Keratinocyte (primary cell): ENCODE measurements at regions not wholly inside any gene's neighbourhood (a gene's known extent, or its start where the extent isn't known, plus 50 kb on each side); places are given as distances from the start of the nearest gene placed in this dataset.

Experiments used
- DNase-seq: peaks from one replicate; pipeline ENCODE4 v3.0.0-alpha.2; 2011; ENCODE audit warnings: low read depth, missing footprints, low spot score
- FAIRE-seq: peaks from 2 replicates; lab custom pipeline; 2011; peaks lifted over from hg19 to GRCh38; lab: Jason Lieb, UNC
- H2AFZ ChIP-seq: 2 replicates; pipeline ENCODE4 v1.6.0; 2012; ENCODE audit warnings: low read length, control low read depth, inconsistent platforms; ENCODE audit not compliant: control insufficient read depth
- H3K27ac ChIP-seq: 2 replicates; pipeline ENCODE4 v1.5.1; 2011; ENCODE audit warnings: low read length; ENCODE audit not compliant: control insufficient read depth, insufficient read depth
- H3K27me3 ChIP-seq: 3 replicates; pipeline ENCODE4 v1.6.0; 2011; ENCODE audit warnings: low read length; ENCODE audit not compliant: control insufficient read depth, insufficient read depth; ENCODE audit errors: extremely low read depth
- H3K36me3 ChIP-seq, 2 experiments: 2 replicates in 1 of 2; 3 replicates in 1 of 2; pipeline ENCODE4 v1.5.1; 2011; ENCODE audit warnings: low read length in 2 of 2, mild to moderate bottlenecking in 1 of 2; ENCODE audit not compliant: control insufficient read depth in 2 of 2, insufficient read depth in 2 of 2; ENCODE audit errors: extremely low read depth in 1 of 2
- H3K4me1 ChIP-seq: 3 replicates; pipeline ENCODE4 v1.5.1; 2011; ENCODE audit warnings: low read length; ENCODE audit not compliant: control insufficient read depth, insufficient read depth; ENCODE audit errors: extremely low read depth
- H3K4me2 ChIP-seq: 3 replicates; pipeline ENCODE4 v1.6.0; 2011; ENCODE audit warnings: low read depth, low read length; ENCODE audit not compliant: control insufficient read depth, insufficient read depth; ENCODE audit errors: extremely low read depth
- H3K4me3 ChIP-seq, 3 experiments: fragments of 200-600 bp in 1 of 3; sonication (generic) in 1 of 3; 2 replicates in 2 of 3; 3 replicates in 1 of 3; pipeline ENCODE4 v1.5.1; 2011 to 2016; ENCODE audit warnings: low read length in 3 of 3, mild to moderate bottlenecking in 3 of 3, control low read depth in 2 of 3, inconsistent platforms in 1 of 3, low read depth in 1 of 3, mixed read lengths in 1 of 3, mixed run types in 1 of 3, moderate library complexity in 1 of 3; ENCODE audit not compliant: control insufficient read depth in 2 of 3, insufficient read depth in 2 of 3; ENCODE audit errors: extremely low read depth in 1 of 3
- H3K79me2 ChIP-seq: 2 replicates; pipeline ENCODE4 v1.6.0; 2012; ENCODE audit warnings: low read length; ENCODE audit not compliant: control insufficient read depth, insufficient read depth
- H3K9ac ChIP-seq: 3 replicates; pipeline ENCODE4 v1.6.0; 2011; ENCODE audit warnings: low read length; ENCODE audit not compliant: control insufficient read depth, insufficient read depth; ENCODE audit errors: extremely low read depth
- H3K9me1 ChIP-seq: 3 replicates; pipeline ENCODE4 v1.6.0; 2011; ENCODE audit warnings: low read length; ENCODE audit not compliant: control insufficient read depth, insufficient read depth; ENCODE audit errors: extremely low read depth
- H3K9me3 ChIP-seq: 2 replicates; pipeline ENCODE4 v1.5.1; 2012; ENCODE audit warnings: low read depth, low read length; ENCODE audit not compliant: control insufficient read depth
- H4K20me1 ChIP-seq: 3 replicates; pipeline ENCODE4 v1.6.0; 2011; ENCODE audit warnings: low read length; ENCODE audit not compliant: control insufficient read depth, insufficient read depth; ENCODE audit errors: extremely low read depth
- EZH2 ChIP-seq: IDR thresholded peaks from one replicate; pipeline ENCODE4 v1.6.1; 2012; ENCODE audit warnings: inconsistent platforms, mild to moderate bottlenecking, low read length, moderate library complexity
- dilution Hi-C: fragments of 300-500 bp; cut with MboI; formaldehyde crosslinking; loops from one replicate; pipeline ENCODE4 v1.7.0; 2020; ENCODE audit warnings: low sequenced_read_pairs; ENCODE audit not compliant: extremely low pct_ligation_motif_present
- TF ChIP-seq, protein P1 (sequence below), 3 experiments: IDR thresholded peaks in 1 of 3; conservative IDR thresholded peaks in 1 of 3; optimal IDR thresholded peaks in 1 of 3; 2 replicates in 2 of 3; 3 replicates in 1 of 3; pipeline versions ENCODE3 to v1.5.1; 2011; ENCODE audit warnings: low read length in 3 of 3, mild to moderate bottlenecking in 3 of 3, moderate library complexity in 2 of 3, control low read depth in 1 of 3, inconsistent platforms in 1 of 3; ENCODE audit not compliant: insufficient read depth in 2 of 3; ENCODE audit errors: extremely low read depth in 1 of 3

DNA sequence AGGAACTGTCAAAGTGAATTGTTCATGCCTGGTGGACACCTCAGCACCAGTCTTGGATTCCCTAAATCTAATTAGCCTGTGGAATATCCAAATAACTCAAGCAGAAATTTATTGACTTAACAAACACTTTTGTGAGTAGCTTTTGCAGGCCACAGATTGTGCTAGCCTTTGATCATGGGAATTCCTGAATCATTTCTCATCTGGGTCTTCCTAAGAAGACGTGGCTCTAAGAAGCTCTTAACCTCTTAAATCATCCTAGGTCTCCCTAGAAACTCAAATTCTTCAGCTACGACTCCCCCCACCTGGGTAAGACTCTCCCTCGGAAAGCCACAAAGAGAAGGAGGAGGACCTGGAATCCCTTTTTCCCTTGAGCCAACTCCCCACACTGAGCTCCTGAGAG, 53.8 kb upstream of the PSEN2 start:
- no peaks in the 10 kb centered on the region for H4K20me1 ChIP-seq
- no peak for TF ChIP-seq EZH2
- TF ChIP-seq, protein P1, sequence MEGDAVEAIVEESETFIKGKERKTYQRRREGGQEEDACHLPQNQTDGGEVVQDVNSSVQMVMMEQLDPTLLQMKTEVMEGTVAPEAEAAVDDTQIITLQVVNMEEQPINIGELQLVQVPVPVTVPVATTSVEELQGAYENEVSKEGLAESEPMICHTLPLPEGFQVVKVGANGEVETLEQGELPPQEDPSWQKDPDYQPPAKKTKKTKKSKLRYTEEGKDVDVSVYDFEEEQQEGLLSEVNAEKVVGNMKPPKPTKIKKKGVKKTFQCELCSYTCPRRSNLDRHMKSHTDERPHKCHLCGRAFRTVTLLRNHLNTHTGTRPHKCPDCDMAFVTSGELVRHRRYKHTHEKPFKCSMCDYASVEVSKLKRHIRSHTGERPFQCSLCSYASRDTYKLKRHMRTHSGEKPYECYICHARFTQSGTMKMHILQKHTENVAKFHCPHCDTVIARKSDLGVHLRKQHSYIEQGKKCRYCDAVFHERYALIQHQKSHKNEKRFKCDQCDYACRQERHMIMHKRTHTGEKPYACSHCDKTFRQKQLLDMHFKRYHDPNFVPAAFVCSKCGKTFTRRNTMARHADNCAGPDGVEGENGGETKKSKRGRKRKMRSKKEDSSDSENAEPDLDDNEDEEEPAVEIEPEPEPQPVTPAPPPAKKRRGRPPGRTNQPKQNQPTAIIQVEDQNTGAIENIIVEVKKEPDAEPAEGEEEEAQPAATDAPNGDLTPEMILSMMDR (optimal IDR thresholded peaks at IDR 0.05 in 1 of 3, IDR thresholded peaks at IDR 0.05 in 1 of 3, conservative IDR thresholded peaks at IDR 0.05 in 1 of 3; ENCODE audit: extremely low read depth in 1 of 3, insufficient read depth in 2 of 3, low read length in 3 of 3): no peak
- dilution Hi-C loops: no loop called here
- peaks cover 33% of the 10 kb centered on the region for H3K4me1 ChIP-seq
- H3K4me3 ChIP-seq: no peak overlapping the region
- peak overlapping the region; percentile 14 for H3K4me2 ChIP-seq
- no peaks in the 10 kb centered on the region for H3K9me1 ChIP-seq
- H3K27ac ChIP-seq: no peak overlapping the region
- H3K9me3 ChIP-seq: no peaks in the 10 kb centered on the region
- no peaks in the 10 kb centered on the region for H3K36me3 ChIP-seq
- no peak for DNase-seq
- no peaks in the 10 kb centered on the region for H3K79me2 ChIP-seq
- no peaks in the 10 kb centered on the region for H3K27me3 ChIP-seq
- no peak for FAIRE-seq
- peak overlapping the region; percentile 49 for H2AFZ ChIP-seq
- H3K9ac ChIP-seq: no peak overlapping the region

- Histone ChIP-seq H3K4me2 (peak overlapping the region; percentile 61), H2AFZ (peak overlapping the region; percentile 37), H3K9ac (peak overlapping the region; percentile 18), H3K9me3 (no peaks in the 10 kb centered on the region), H3K27ac (peak overlapping the region; percentile 71), H3K4me3 (no peak overlapping the region), H4K20me1 (no peaks in the 10 kb centered on the region), H3K79me2 (no peaks in the 10 kb centered on the region), H3K9me1 (no peaks in the 10 kb centered on the region), H3K27me3 (no peaks in the 10 kb centered on the region), H3K36me3 (no peaks in the 10 kb centered on the region), H3K4me1 (peaks cover 28% of the 10 kb centered on the region)
- FAIRE-seq (peak; percentile 96), DNase-seq (peak; percentile 54)
- no peak for TF ChIP-seq EZH2
- TF ChIP-seq, protein P1 (optimal IDR thresholded peaks at IDR 0.05 in 1 of 3, IDR thresholded peaks at IDR 0.05 in 1 of 3, conservative IDR thresholded peaks at IDR 0.05 in 1 of 3; ENCODE audit: extremely low read depth in 1 of 3, insufficient read depth in 2 of 3, low read length in 3 of 3): no peak
- dilution Hi-C loops: no loop called here
Observed at GRCh38 chr1:226814751-226815537, 55.5 kb upstream of the PSEN2 start.
